Brain microvascular endothelial cell (primary cell): ENCODE measurements at regions not wholly inside any gene's neighbourhood (a gene's known extent, or its start where the extent isn't known, plus 50 kb on each side); places are given as distances from the start of the nearest gene placed in this dataset.

Experiments
- DNase-seq: peaks from one replicate; pipeline ENCODE4 v3.0.0-alpha.2; 2020
- H3K27ac ChIP-seq: fragments of 250-450 bp; sonication (Bioruptor Pico); 2 replicates; pipeline ENCODE4 v1.5.1; 2020; ENCODE audit warnings: mild to moderate bottlenecking, moderate library complexity
- H3K27me3 ChIP-seq: fragments of 250-450 bp; sonication (Bioruptor Pico); replicated peaks from 2 replicates; pipeline ENCODE4 v1.5.1; 2020; ENCODE audit warnings: mild to moderate bottlenecking
- H3K36me3 ChIP-seq: fragments of 250-450 bp; sonication (Bioruptor Pico); replicated peaks from 2 replicates; pipeline ENCODE4 v1.5.1; 2020; ENCODE audit warnings: mild to moderate bottlenecking
- H3K4me3 ChIP-seq: 2 replicates; pipeline ENCODE4 v1.5.1; 2011; ENCODE audit warnings: low read depth, mild to moderate bottlenecking, control low read depth, low read length, moderate library complexity
- CTCF ChIP-seq: IDR thresholded peaks from 2 replicates; pipeline ENCODE4 v1.5.1; 2011; ENCODE audit warnings: low read depth, mild to moderate bottlenecking, moderate library complexity, low read length, control low read depth, inconsistent platforms; ENCODE audit errors: missing control alignments
- in situ Hi-C: cut with HindIII; loops from 2 replicates; pipeline ENCODE4 v1.10.0; 2017; ENCODE audit warnings: low sequenced_read_pairs, low pct_ligation_motif_present

- no peak for TF ChIP-seq CTCF
- peak; percentile 33 for DNase-seq
- Histone ChIP-seq H3K27me3 (no peaks in the 10 kb centered on the region), H3K36me3 (no peaks in the 10 kb centered on the region), H3K4me3 (no peak overlapping the region), H3K27ac (no peak overlapping the region)
- in situ Hi-C loops, result no loop called here
These were observed 101.6 kb downstream of the IRS2 start for GRCh38 chr13:109684824-109685202.

GRCh38 chr13:109684084-109684823 lies 102.1 kb downstream of the IRS2 start:
- TF ChIP-seq CTCF, result no peak
- DNase-seq, result no peak
- in situ Hi-C loops, result no loop called here
- H3K4me3 ChIP-seq, result no peak overlapping the region
- no peaks in the 10 kb centered on the region for H3K27me3 ChIP-seq
- H3K27ac ChIP-seq, result no peak overlapping the region
- no peaks in the 10 kb centered on the region for H3K36me3 ChIP-seq

- in situ Hi-C loops, result no loop called here
- Histone ChIP-seq H3K4me3 (no peak overlapping the region), H3K27ac (no peak overlapping the region), H3K27me3 (no peaks in the 10 kb centered on the region), H3K36me3 (no peaks in the 10 kb centered on the region)
- no peak for TF ChIP-seq CTCF
- DNase-seq, result no peak
These were observed 103.7 kb downstream of the IRS2 start for GRCh38 chr13:109682534-109683244.

GRCh38 chr13:109680930-109681329 lies 105.5 kb downstream of the IRS2 start:
- Histone ChIP-seq H3K4me3 (no peak overlapping the region), H3K27me3 (no peaks in the 10 kb centered on the region), H3K27ac (no peak overlapping the region), H3K36me3 (no peaks in the 10 kb centered on the region)
- in situ Hi-C loops, result no loop called here
- DNase-seq, result no peak
- no peak for TF ChIP-seq CTCF

GRCh38 chr13:109680288-109680687 lies 106.1 kb downstream of the IRS2 start:
- in situ Hi-C loops, result no loop called here
- H3K4me3 ChIP-seq, result no peak overlapping the region
- H3K36me3 ChIP-seq, result no peaks in the 10 kb centered on the region
- no peak for DNase-seq
- H3K27ac ChIP-seq, result no peak overlapping the region
- H3K27me3 ChIP-seq, result no peaks in the 10 kb centered on the region
- TF ChIP-seq CTCF, result no peak
